GM21526 (cell line): ENCODE measurements at regions not wholly inside any gene's neighbourhood (a gene's known extent, or its start where the extent isn't known, plus 50 kb on each side); places are given as distances from the start of the nearest gene placed in this dataset.

Source experiments
- ATAC-seq: cut with Tn5 transposase; IDR thresholded peaks from one replicate; pipeline ENCODE4 v1.9.1; 2021; ENCODE audit warnings: moderate library complexity; ENCODE audit not compliant: unreplicated experiment, low FRiP score

DNA sequence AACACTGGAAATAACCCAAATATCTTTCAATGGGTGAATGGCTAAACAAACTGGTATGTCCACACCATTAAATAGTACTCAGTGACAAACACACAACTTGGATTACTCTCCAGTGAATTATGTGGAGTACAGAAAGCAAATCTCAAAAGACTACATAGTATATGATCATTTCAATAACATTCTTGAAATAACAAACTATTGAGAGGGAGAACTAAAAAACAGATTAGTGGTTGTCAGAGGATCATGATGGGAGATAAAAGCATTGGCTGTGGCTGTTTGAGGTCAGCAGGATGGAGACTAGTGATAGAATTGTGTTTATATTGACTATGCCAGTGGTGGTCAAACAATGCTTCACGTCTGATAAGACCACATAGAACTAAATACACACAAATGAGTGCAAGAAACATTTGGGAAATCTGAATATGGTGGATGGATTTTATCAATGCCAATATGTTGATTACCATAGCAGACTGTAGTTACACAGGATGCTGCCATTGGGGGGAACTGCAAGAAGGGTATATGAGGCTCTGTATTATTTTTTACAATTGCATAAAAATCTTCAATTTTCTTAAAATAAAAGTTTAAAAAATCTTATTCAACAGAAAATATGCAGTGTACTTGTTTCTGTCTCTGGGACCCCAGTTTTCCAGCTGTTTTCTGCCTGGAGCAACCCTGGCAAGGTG is 242.0 kb downstream of the TBXT start:
- no peak for ATAC-seq

DNA sequence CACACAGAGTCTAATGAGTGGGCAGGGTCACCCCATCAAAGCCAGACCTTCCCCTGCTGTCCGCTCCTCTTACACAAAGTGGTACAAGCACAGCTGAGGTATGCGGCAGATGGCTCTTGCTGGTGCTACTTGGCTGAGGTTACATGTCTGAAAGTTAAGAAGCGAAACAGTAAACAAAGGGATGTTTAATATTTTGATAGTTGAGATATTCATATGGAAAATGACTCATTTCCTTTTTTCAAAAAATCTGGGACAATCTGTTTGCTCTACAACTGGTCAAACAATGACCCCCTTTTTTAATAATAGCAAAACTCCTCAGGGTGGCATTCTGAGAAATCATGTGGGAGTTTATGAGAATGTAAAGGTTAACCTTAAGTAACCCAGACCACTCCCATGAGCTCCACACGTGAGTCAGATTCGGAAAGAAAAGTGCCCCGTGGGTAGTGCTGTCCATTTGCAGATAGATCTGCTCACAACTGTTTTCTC is 245.3 kb downstream of the TBXT start:
- no peak for ATAC-seq

DNA sequence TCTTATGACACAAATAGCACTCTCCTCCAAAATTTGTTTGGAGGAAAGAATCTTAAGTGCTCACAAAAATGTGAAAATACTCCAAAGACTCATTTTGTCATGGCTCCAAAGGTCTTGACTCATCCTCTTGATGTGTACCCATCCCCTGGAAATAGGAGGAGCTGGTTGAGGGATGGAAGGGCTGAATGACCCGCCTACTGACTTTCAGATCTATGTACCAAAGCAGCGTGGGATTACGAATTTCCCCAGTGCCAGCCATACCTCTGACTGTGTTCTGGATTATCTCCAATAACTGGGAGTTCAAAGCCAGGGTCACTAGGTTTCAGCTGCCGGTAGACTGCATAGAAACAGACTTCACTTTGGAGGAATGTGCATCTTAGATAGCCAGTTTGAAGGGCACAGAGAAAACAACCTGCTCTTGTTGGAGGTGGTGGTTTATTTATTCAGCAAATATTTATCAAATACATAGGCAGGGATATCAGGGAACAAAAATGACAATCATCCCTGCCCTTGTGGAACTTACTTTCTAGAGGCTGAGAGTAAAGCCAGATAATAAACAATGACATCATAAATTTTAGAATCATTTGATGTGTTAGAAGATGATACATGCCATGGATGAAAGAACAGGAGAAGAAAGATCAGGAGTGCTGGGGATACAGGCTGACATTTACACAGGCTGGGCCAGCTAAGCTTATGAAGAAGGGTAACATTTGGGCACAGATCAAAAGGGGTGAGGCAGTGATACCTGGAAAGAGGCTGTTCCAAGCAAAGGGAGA is 246.6 kb downstream of the TBXT start:
- ATAC-seq = no peak

DNA sequence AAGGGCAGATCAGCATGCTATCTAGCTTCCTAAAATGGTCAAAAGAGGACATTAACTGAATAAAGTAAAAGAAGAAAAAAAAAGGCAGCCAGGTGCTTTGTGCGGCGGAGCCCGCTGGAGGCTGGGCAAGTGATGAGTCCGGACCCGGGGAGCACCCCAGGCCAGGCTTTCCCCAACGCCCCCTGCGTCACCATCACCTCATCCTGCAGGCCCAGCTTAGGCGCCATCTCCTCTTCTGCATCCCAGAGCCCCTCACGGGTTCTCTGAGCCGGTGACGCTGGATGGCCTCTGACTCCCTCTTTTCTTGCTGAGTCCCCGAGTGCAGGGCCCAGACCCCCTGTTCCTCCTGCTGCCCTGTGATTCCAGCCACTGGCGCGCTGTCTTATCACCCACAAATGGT is 250.1 kb downstream of the TBXT start:
- ATAC-seq = no peak

DNA sequence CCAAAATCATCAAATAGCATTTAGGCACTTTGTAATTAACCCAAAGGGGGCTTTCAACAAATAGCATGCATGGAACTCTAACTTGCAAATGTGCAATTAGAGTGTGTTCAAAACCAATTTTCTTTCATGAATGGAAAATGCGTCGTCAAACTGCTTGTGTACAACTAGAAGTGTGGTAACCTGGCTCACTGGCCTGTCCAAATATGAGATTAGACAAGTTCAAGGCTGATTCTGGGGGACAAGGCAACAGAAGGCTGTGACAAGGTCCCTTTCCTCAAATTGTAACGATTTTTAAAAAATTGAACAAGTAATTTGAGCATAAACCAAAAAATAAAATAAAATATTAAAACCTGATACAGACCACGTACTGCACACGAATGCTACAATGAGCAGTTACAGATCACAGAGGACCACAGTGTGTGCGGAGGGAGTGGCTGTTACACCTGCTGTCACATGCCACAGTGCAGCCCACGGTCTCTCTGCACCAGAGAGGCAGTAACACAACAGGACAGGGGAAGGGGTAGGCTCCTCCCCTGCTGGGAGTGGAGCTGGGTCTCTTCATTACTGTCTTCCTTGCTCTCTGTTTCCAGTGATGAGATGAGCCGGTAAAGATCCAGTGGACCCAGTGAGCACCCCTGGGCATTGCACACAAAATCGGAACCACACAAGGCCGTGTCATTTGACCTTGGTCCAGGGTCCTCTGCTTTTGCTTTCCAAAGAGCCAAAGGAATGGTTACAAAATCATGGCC is 252.2 kb upstream of the PDE10A start:
- ATAC-seq = no peak

DNA sequence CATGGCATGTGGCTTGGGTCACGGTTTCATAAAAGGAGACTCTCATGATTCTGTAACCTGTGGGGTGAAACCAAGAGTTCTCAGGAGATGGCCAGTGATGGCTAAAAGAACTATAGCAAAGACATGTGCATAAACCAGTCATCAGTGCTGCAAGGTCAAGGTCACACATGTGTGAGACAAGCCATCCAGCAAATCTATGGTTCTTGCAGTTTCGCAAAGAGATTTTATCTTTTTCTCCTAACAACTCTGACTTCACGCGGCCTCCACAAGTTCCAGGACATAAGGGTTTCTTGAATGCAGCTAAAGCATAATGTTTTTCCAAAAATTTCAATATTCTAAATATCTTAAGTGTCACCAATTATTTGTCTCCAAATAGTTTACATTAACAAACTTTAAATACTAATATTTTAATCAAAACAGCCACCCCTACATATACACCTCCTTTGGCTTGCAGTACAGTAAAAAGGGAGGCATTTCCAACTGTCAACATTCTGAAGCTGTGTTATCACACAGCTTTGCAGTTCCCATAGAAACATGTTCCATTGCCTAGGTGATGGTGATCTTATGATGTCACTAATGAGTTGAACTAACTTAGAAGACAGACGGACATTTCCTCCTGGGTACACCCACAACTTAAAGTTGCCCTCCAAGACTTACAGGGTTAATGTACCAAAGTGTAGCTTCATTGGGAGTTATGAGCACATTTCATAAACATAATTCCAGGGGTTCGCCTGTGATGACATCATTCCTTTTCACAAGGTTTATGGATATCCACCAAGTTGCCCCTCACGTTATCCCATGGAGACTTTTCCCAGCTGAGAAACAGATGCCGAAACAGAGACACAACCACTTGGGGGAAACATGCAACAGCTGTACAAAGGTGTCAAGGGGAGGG is 250.9 kb upstream of the PDE10A start:
- no peak for ATAC-seq

DNA sequence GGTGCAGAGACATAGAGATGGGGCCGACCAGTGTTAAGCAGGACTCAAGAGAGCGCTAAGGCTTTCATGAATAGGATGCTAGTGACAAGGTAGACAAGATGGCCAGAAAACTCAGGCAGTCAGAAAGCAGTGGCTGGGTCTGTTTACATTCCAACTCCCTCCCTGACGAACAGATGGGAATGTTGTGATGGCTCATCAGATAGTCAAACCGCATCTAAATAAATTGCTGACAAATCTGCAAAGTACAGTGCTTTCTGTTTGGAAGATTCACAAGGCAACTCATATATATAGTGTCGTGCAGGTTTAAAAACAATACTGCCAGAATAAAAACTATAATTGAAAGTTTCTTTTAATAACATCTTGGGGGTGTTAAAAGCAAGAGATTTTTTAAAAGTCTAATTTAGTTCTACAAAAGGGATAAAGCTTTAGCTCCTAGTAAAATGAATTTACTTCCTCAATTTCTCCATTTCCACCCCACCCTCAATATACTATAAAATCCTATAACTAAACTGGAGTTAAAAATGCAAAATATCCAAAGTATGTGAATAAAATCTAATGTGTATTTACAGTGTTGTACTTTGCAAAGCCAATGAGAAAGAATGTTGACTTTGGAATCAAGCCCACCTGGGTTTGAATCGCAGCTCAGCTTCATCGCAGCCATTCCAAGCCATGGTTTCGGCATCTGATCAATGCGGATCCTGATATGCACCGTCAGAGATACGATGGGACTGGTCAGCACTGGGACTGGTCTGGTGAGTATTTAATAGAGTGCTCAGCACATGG is 247.3 kb upstream of the PDE10A start:
- ATAC-seq = no peak

DNA sequence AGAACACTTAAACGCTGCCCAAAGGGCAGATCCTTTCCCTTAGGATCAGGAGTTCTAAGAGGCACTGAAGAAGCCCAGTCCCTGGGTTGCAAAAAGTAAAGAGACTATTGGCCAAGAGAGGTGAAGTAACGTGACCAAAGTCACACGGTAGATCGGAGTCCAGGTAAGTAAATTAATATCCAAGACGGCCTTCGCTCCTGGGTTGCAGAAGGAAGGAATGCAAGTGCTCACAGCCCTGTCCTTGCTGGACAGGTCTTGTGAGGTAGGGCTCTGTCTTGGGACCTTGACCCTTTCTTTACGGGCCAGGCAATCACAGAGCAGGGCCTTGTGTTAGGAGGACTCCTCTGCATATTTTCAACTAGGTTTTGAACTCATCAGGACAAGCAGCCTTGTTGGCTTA is 243.7 kb upstream of the PDE10A start:
- ATAC-seq = no peak

DNA sequence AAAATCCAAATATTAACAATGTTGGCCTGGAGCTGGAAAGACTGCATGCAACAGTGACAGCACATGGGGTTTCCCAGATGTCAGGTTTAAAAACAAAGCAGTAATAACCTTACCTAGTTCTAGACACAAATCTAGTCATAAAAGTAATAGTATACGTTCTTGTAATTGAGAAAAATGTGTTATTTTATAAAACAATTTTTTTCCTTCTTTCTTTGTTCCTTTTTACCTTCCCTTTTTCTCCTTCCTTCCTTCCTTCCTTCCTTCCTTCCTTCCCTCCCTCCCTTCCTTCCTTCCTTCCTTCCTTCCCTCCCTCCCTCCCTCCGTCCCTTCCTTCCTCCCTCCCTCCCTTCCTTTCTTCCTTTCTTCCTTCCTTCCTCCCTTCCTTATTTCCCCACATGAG is 242.7 kb upstream of the PDE10A start:
- ATAC-seq = no peak

DNA sequence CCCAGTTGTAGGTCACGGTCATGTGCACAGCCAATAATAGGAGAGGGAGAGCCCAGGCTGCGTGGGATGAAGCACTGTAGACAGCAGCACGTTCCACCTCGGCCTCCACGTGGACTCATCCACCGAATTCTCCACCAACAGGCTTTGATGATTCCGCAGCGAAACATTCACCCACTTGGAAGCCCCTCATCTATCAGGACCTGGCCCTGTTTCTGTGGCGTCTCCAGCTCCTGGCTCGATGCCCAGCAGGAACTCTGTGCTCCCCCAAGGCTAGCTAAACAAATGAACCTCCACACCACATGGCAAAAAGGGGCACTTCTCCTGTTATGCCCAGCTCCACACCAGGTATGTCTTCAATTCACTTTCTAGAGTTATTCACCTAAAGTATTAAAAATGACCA is 237.9 kb upstream of the PDE10A start:
- ATAC-seq = no peak

DNA sequence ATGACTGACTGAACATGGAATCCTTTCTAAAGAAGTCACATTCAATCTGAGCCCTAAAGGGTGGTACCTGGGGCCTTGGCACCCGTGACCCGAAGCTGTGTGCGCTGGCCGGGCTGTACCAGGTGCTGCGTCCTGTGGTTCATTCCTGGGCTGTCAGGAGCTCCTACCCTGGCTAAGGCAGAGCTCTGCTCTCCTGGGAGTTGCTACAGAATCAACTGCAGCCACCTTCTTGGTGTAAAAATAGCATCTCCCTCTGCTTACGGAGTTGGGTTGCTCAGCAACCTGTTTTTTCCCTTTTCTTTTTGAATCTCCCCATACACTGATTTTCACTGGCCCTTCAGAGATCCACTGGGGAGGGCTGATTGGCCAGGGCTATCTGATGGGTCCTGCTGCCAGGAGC is 236.6 kb upstream of the PDE10A start:
- ATAC-seq = no peak

DNA sequence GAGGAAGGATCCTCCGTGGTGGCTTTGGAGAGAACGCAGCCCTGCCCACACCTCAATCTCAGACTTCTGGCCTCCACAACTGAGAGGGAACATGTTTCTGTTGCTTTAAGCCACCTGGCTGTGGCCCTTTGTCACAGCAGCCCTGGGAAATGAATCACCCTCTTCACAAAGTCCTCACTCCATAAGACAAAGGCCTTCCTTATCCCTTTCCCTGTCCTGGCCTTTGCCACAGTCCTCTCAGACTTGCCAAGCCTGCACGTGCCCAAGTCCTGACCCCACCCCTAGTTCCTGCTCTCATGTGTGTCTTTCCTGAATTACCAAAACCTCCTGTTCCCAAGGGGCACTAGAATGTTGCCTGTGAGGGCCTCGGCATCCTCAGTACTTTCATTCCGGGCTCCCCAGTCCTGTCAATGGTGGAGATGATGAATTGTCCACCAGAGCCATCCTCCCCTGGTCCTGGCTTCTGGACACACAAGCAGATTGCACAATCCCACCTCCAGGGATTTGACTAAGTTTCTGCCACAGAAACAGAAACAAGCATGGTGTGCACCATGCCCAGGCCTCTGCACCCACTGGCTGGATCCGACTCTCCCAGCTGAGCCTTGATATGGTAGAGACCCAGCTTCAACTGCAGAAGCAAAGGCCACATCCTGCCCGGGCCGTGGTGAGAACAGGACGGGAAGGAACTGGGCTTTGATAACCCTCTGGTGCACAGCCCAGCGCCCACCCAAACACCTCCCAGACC is 232.6 kb upstream of the PDE10A start:
- ATAC-seq = no peak

DNA sequence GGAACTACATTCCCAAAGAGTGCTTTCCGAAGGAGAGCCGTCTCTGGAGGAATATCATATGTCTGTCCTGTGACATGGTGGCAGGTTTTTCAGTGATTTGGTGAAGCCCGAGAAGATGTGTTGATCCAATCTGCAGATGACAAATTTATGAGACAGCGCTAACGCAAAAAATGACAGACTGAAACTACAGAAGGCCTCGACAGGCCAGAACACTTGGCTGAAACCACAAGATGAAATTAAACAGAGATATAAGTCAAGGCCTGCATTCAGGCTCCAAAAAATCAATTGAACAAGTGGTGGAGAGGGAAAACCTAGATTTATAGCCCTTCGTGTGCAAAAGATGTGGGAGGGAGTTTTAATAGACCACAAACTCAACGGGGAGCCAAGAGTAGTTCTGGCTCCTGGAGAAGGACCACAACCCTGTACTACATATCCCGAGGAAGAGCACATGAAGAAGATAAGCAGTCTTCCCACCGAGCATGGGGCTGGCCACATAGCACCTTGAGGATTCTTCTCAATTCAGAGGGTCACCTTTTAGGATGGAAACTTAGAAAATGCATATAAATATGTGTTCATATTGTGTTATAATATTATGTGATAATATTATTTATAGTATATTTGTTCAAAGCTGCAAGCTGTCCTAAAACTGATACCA is 231.3 kb upstream of the PDE10A start:
- no peak for ATAC-seq

DNA sequence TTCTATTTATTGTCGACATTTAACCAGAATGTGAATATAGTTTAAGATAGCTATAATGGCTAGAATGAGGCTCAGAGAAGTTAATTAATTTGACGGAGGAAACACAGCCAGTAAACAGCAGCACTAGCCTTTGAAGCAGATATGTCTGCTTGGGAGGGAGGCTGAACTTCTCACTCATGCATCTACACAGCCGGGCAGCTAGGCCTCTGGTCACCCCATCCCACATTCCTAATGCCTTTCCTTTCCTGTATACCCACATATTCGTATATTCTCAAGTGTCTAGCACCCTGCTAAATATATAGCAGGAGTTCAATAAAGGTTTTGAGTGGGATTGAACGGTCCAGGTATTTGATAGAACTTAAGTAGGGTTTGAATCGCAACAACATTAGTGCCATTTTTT is 230.4 kb upstream of the PDE10A start:
- ATAC-seq = no peak

DNA sequence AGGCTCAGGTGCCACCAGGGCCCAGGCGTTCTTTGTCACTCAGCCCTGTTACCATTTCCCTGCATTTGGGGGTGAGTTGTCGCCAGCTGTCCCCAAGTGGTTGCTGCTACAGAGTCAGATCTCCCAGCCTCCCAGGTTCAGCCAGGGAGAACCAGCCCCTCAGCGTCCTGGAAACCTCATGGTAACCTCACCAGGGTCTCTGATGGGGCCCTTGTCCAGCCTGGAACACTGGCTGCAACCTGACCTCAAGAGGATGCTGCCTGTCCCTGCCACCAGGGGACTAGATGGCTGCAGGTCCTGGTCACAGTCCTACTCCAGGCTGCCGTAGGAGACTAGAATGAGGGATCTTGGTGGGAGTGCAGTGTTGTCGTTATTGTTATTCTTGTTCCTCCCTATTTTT is 228.3 kb upstream of the PDE10A start:
- ATAC-seq = no peak

DNA sequence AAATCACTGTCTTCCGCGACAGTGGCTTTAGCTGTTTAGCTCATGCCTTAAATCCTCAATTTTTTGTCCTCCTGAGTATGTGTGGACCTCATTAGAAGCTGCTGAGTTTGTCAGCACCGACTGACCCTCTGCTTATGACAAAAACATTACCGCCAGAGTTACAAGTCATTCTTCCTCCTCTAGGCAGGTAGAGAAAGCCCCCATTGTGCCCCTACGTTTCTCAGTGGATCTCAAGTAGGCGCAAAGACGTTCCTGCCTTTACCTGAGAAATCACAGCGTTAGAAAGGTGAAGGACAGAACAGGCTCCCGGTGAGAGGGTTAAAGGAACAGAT is 227.3 kb upstream of the PDE10A start:
- no peak for ATAC-seq

DNA sequence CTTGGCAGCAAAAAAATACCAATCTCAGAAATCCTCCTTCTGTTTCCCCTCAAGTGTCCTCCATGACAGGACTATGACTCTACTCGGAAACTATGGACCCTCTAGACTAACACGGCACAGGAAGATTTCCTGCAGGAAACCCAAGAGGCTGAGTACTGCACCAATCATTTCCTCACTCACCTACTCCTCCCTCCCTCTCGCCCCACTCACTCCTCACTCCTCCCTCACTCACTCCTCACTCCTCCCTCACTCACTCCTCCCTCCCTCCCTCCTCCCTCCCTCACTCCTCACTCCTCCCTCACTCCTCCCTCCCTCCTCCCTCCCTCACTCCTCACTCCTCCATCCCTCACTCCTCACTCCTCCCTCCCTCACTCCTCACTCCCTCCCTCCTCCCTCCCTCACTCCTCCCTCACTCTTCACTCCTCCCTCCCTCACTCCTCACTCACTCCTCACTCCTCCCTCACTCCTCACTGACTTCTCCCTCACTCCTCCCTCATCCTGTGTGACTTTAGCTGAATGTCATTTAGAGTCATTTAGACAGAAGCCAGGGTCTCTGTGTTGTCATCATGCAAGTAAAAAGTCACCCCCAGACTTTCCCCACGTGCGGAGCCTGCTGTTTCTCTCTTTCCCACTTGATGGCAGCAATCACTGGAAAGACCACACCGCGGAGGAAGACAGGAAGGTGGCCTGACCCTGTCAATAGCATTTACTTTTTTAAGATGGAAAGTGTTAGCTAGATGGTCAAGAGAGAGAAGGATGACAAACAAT is 226.8 kb upstream of the PDE10A start:
- no peak for ATAC-seq

DNA sequence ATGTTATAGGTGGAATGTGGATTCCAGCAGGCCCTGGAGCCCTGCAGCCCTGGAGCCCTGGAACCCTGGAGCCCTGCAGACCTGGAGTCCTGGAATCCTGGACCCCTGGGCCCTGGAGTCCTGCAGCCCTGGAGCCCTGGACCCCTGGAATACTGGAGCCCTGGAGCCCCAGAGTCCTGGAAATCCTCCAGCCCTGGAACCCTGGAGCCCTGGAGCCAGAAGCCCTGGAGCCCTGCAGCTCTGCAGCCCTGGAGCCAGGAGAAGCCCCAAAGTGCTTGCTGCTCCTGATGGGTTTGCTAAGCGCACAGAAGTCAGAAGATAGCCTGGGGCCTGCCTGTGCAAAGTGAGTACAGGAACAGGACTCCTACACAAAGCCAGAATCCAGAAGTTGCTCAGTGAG is 223.1 kb upstream of the PDE10A start:
- no peak for ATAC-seq
